H1 (cell line): ENCODE measurements at regions not wholly inside any gene's neighbourhood (a gene's known extent, or its start where the extent isn't known, plus 50 kb on each side); places are given as distances from the start of the nearest gene placed in this dataset.

ENCODE experiments used
- E2F6 ChIP-seq: IDR thresholded peaks from 2 replicates; pipeline ENCODE4 v1.6.1; 2012; ENCODE audit warnings: inconsistent platforms
- KDM1A ChIP-seq: fragments of 200-600, 300-600 bp; sonication (generic); IDR thresholded peaks from 2 replicates; pipeline ENCODE4 v1.7.1; 2016; ENCODE audit warnings: mild to moderate bottlenecking, low read length, borderline replicate concordance
- NRF1 ChIP-seq: IDR thresholded peaks from 2 replicates; pipeline ENCODE4 v1.6.1; 2011; ENCODE audit warnings: mild to moderate bottlenecking, low read depth, low read length, improper control_type of control experiment

GRCh38 chr3:35417080-35417479 lies 222.2 kb upstream of the ARPP21 start (continued):
- TF ChIP-seq KDM1A (no peak), E2F6 (no peak), NRF1 (no peak)
